HL-60 (cell line): ENCODE measurements at regions not wholly inside any gene's neighbourhood (a gene's known extent, or its start where the extent isn't known, plus 50 kb on each side); places are given as distances from the start of the nearest gene placed in this dataset.

Experiments
- DNase-seq, 2 experiments: peaks; one replicate each; pipeline ENCODE4 v3.0.0-alpha.2; 2010 to 2020; ENCODE audit warnings: low read depth in 1 of 2, low spot score in 1 of 2
- H3K27ac ChIP-seq: fragments of 250-450 bp; sonication (Bioruptor Pico); replicated peaks from 2 replicates; pipeline ENCODE4 v1.5.1; 2020; ENCODE audit warnings: mild to moderate bottlenecking, moderate library complexity
- H3K27me3 ChIP-seq: fragments of 250-450 bp; sonication (Bioruptor Pico); 2 replicates; pipeline ENCODE4 v1.5.1; 2021; ENCODE audit warnings: mild to moderate bottlenecking, moderate library complexity; ENCODE audit not compliant: insufficient read depth, poor library complexity, severe bottlenecking
- H3K4me3 ChIP-seq: replicated peaks from 2 replicates; pipeline ENCODE4 v1.5.1; 2011; ENCODE audit warnings: mild to moderate bottlenecking, control low read depth, low read length; ENCODE audit not compliant: insufficient read depth
- GABPA ChIP-seq: IDR thresholded peaks from 2 replicates; pipeline ENCODE4 v1.6.1; 2012; ENCODE audit warnings: low read depth
- POLR2AphosphoS5 ChIP-seq: IDR thresholded peaks from 2 replicates; pipeline ENCODE4 v1.6.1; 2012; ENCODE audit warnings: low read depth
- SPI1 ChIP-seq: IDR thresholded peaks from 2 replicates; pipeline ENCODE4 v1.6.1; 2012; ENCODE audit warnings: low read depth, mild to moderate bottlenecking, borderline replicate concordance
- TF ChIP-seq, protein P1 (sequence below): IDR thresholded peaks from 2 replicates; pipeline ENCODE4 v1.6.1; 2012; ENCODE audit warnings: low read depth; ENCODE audit not compliant: insufficient replicate concordance
- TF ChIP-seq, protein P2 (sequence below): IDR thresholded peaks from one replicate; pipeline ENCODE4 v1.5.1; 2011; ENCODE audit warnings: low read length, control low read depth, inconsistent platforms; ENCODE audit not compliant: insufficient read depth

DNA sequence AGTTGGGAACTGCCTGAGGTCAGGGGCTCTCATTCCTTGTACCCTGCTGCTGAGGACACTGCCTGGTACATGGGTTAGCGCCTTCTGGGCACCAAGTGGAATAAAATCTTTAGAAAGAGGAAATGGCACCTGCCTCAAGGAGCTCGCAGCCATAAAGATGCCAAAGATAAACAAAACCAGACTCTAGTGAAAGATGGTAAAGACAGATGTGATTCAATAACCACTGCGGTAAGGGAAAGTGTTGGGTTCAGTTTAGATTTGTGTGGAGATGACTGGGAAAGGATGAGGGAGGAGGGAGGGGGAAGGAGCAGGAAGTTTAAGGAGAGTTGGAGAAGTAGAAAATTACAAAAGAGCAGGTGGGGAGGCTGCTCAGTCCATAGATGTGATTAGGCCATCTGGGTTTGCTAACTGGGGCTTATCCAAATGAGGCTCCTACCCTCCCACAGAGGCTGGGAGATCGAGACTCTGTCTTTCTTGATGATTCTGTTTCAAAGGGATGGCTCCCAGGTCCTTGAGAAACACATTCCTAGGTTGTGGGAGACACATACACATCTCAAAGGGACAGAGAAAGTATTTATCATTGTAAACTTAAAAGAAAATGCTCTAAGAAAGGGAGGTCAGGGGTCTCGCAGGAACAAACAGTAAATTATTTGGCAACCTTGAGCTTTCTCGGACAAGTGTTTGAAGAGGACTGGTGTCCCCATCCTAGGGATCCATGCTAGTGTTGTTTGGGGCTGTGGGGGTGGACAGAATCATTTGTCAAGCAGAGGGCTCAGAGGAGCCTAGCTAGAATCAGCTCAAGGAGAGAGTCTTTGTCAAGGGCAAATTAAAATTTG is 65.7 kb upstream of the MORC3 start:
- DNase-seq: no peak
- Histone ChIP-seq H3K27ac (no peak overlapping the region), H3K4me3 (no peak overlapping the region), H3K27me3 (no peaks in the 10 kb centered on the region)
- TF ChIP-seq POLR2AphosphoS5: no peak
- TF ChIP-seq GABPA: no peak
- TF ChIP-seq, protein P1, sequence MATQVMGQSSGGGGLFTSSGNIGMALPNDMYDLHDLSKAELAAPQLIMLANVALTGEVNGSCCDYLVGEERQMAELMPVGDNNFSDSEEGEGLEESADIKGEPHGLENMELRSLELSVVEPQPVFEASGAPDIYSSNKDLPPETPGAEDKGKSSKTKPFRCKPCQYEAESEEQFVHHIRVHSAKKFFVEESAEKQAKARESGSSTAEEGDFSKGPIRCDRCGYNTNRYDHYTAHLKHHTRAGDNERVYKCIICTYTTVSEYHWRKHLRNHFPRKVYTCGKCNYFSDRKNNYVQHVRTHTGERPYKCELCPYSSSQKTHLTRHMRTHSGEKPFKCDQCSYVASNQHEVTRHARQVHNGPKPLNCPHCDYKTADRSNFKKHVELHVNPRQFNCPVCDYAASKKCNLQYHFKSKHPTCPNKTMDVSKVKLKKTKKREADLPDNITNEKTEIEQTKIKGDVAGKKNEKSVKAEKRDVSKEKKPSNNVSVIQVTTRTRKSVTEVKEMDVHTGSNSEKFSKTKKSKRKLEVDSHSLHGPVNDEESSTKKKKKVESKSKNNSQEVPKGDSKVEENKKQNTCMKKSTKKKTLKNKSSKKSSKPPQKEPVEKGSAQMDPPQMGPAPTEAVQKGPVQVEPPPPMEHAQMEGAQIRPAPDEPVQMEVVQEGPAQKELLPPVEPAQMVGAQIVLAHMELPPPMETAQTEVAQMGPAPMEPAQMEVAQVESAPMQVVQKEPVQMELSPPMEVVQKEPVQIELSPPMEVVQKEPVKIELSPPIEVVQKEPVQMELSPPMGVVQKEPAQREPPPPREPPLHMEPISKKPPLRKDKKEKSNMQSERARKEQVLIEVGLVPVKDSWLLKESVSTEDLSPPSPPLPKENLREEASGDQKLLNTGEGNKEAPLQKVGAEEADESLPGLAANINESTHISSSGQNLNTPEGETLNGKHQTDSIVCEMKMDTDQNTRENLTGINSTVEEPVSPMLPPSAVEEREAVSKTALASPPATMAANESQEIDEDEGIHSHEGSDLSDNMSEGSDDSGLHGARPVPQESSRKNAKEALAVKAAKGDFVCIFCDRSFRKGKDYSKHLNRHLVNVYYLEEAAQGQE: no peak
- TF ChIP-seq, protein P2, sequence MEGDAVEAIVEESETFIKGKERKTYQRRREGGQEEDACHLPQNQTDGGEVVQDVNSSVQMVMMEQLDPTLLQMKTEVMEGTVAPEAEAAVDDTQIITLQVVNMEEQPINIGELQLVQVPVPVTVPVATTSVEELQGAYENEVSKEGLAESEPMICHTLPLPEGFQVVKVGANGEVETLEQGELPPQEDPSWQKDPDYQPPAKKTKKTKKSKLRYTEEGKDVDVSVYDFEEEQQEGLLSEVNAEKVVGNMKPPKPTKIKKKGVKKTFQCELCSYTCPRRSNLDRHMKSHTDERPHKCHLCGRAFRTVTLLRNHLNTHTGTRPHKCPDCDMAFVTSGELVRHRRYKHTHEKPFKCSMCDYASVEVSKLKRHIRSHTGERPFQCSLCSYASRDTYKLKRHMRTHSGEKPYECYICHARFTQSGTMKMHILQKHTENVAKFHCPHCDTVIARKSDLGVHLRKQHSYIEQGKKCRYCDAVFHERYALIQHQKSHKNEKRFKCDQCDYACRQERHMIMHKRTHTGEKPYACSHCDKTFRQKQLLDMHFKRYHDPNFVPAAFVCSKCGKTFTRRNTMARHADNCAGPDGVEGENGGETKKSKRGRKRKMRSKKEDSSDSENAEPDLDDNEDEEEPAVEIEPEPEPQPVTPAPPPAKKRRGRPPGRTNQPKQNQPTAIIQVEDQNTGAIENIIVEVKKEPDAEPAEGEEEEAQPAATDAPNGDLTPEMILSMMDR: no peak
- TF ChIP-seq SPI1: no peak

DNA sequence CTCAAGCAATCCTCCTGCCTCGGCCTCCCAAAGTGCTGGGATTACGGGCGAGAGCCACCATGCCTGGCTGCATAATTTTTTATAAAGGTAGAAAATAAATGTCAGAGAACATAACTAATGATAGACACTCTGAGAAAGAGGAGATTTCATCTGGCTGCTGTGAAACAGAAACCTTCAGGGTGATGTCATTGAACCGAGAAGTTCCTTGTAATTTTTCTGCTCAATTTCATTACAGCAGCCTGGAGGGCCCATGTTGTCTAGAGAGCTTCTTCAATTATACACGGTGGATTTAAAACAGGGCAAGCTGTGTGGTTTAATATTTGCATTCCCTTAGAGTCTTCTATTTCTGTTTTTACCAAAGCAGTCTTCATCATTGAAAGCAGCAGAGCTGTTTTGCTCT is 64.3 kb upstream of the MORC3 start:
- no peak for DNase-seq
- Histone ChIP-seq H3K27me3 (no peaks in the 10 kb centered on the region), H3K27ac (no peak overlapping the region), H3K4me3 (no peak overlapping the region)
- TF ChIP-seq POLR2AphosphoS5 (no peak), GABPA (no peak), SPI1 (no peak)
- TF ChIP-seq, protein P2: no peak
- TF ChIP-seq, protein P1: no peak

DNA sequence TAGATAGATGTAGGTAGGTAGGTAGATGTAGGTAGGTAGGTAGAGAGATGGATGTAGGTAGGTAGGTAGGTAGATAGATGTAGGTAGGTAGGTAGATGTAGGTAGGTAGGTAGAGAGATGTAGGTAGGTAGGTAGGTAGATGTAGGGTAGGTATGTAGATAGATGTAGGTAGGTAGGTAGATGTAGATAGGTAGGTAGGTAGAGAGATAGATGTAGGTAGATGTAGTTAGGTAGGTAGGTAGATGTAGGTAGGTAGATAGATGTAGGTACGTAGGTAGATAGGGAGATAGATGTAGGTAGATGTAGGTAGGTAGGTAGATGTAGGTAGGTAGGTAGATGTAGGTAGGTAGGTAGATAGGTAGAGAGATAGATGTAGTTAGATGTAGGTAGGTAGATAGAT is 62.3 kb upstream of the MORC3 start:
- no peak for DNase-seq
- Histone ChIP-seq H3K27me3 (no peaks in the 10 kb centered on the region), H3K27ac (no peak overlapping the region), H3K4me3 (no peak overlapping the region)
- TF ChIP-seq, protein P1: no peak
- TF ChIP-seq, protein P2: no peak
- no peak for TF ChIP-seq SPI1
